ENCODE measurements at regions not wholly inside any gene's neighbourhood (a gene's known extent, or its start where the extent isn't known, plus 50 kb on each side); places are given as distances from the start of the nearest gene placed in this dataset.

GRCh38 chr3:713006-713621, 379.7 kb upstream of the CNTN6 start:
- POLR2A ChIA-PET, result no interaction called here
- H3K4me3 ChIP-seq (ENCODE audit: low read depth, low read length), result no peak overlapping the region
- no peaks in the 10 kb centered on the region for H3K27me3 ChIP-seq (ENCODE audit: control insufficient read depth, insufficient read depth, low read length)
- no peak for DNase-seq (ENCODE audit: low read depth, low spot score)
- TF ChIP-seq CTCF (IDR thresholded peaks at IDR 0.05; ENCODE audit: low read depth, low read length), result no peak
- H3K27ac ChIP-seq (ENCODE audit: low read depth, low read length), result no peak overlapping the region
- peaks cover 6% of the 10 kb centered on the region for H3K9me3 ChIP-seq (ENCODE audit: control insufficient read depth, insufficient read depth, low read length)
- CTCF ChIA-PET, result no interaction called here

GRCh38 chr3:713947-714620, 378.7 kb upstream of the CNTN6 start:
- no peak for DNase-seq (ENCODE audit: low read depth, low spot score)
- no peak overlapping the region for H3K4me3 ChIP-seq (ENCODE audit: low read depth, low read length)
- TF ChIP-seq CTCF (IDR thresholded peaks at IDR 0.05; ENCODE audit: low read depth, low read length), result no peak
- peaks cover 2% of the 10 kb centered on the region; the same call in 1 of the 2 replicates for H3K9me3 ChIP-seq (ENCODE audit: control insufficient read depth, insufficient read depth, low read length)
- H3K27ac ChIP-seq (ENCODE audit: low read depth, low read length), result no peak overlapping the region
- H3K27me3 ChIP-seq (ENCODE audit: control insufficient read depth, insufficient read depth, low read length), result no peaks in the 10 kb centered on the region
- POLR2A ChIA-PET, result no interaction called here
- CTCF ChIA-PET, result no interaction called here

- ChIA-PET CTCF (no interaction called here), POLR2A (no interaction called here)
- no peaks in the 10 kb centered on the region for H3K9me3 ChIP-seq (ENCODE audit: control insufficient read depth, insufficient read depth, low read length)
- DNase-seq (ENCODE audit: low read depth, low spot score), result no peak
- no peak overlapping the region for H3K4me3 ChIP-seq (ENCODE audit: low read depth, low read length)
- no peak overlapping the region for H3K27ac ChIP-seq (ENCODE audit: low read depth, low read length)
- H3K27me3 ChIP-seq (ENCODE audit: control insufficient read depth, insufficient read depth, low read length), result no peaks in the 10 kb centered on the region
- TF ChIP-seq CTCF (IDR thresholded peaks at IDR 0.05; ENCODE audit: low read depth, low read length), result no peak
Observed at GRCh38 chr3:721086-721485, 371.7 kb upstream of the CNTN6 start.

GRCh38 chr3:732326-732928, 360.4 kb upstream of the CNTN6 start:
- H3K4me3 ChIP-seq (ENCODE audit: low read depth, low read length), result no peak overlapping the region
- H3K9me3 ChIP-seq (ENCODE audit: control insufficient read depth, insufficient read depth, low read length), result peaks cover 4% of the 10 kb centered on the region
- H3K27ac ChIP-seq (ENCODE audit: low read depth, low read length), result no peak overlapping the region
- DNase-seq (ENCODE audit: low read depth, low spot score), result no peak
- CTCF ChIA-PET, result no interaction called here
- POLR2A ChIA-PET, result no interaction called here
- no peaks in the 10 kb centered on the region for H3K27me3 ChIP-seq (ENCODE audit: control insufficient read depth, insufficient read depth, low read length)
- no peak for TF ChIP-seq CTCF (IDR thresholded peaks at IDR 0.05; ENCODE audit: low read depth, low read length)

GRCh38 chr3:733313-733712, 359.5 kb upstream of the CNTN6 start:
- CTCF ChIA-PET, result no interaction called here
- Histone ChIP-seq H3K4me3 (ENCODE audit: low read depth, low read length) (no peak overlapping the region), H3K27ac (ENCODE audit: low read depth, low read length) (no peak overlapping the region), H3K27me3 (ENCODE audit: control insufficient read depth, insufficient read depth, low read length) (no peaks in the 10 kb centered on the region), H3K9me3 (ENCODE audit: control insufficient read depth, insufficient read depth, low read length) (peaks cover 4% of the 10 kb centered on the region)
- TF ChIP-seq CTCF (IDR thresholded peaks at IDR 0.05; ENCODE audit: low read depth, low read length), result no peak
- DNase-seq (ENCODE audit: low read depth, low spot score), result no peak
- POLR2A ChIA-PET, result no interaction called here
